ENCODE measurements at regions not wholly inside any gene's neighbourhood (a gene's known extent, or its start where the extent isn't known, plus 50 kb on each side); places are given as distances from the start of the nearest gene placed in this dataset.

GRCh38 chr20:41853806-41854205, 235.6 kb upstream of the CHD6 start:
- DNase-seq (ENCODE audit: low read depth, low spot score), result no peak
- in situ Hi-C loops (cut with HindIII; ENCODE audit: low sequenced_read_pairs), result no loop called here
- H3K4me3 ChIP-seq (ENCODE audit: low read depth, low read length), result no peak overlapping the region
- TF ChIP-seq CTCF (IDR thresholded peaks at IDR 0.05; ENCODE audit: low read depth, low read length), result no peak

GRCh38 chr20:41848180-41848579, 230.0 kb upstream of the CHD6 start:
- in situ Hi-C loops (cut with HindIII; ENCODE audit: low sequenced_read_pairs), result no loop called here
- no peak for DNase-seq (ENCODE audit: low read depth, low spot score)
- no peak overlapping the region for H3K4me3 ChIP-seq (ENCODE audit: low read depth, low read length)
- no peak for TF ChIP-seq CTCF (IDR thresholded peaks at IDR 0.05; ENCODE audit: low read depth, low read length)

GRCh38 chr20:41837669-41838224, 219.6 kb upstream of the CHD6 start:
- H3K4me3 ChIP-seq (ENCODE audit: low read depth, low read length), result no peak overlapping the region
- in situ Hi-C loops (cut with HindIII; ENCODE audit: low sequenced_read_pairs), result no loop called here
- no peak for DNase-seq (ENCODE audit: low read depth, low spot score)
- TF ChIP-seq CTCF (IDR thresholded peaks at IDR 0.05; ENCODE audit: low read depth, low read length), result no peak

- TF ChIP-seq CTCF (IDR thresholded peaks at IDR 0.05; ENCODE audit: low read depth, low read length), result no peak
- in situ Hi-C loops (cut with HindIII; ENCODE audit: low sequenced_read_pairs), result no loop called here
- no peak for DNase-seq (ENCODE audit: low read depth, low spot score)
- H3K4me3 ChIP-seq (ENCODE audit: low read depth, low read length), result no peak overlapping the region
These were observed 215.6 kb upstream of the CHD6 start for GRCh38 chr20:41833739-41834138.

- in situ Hi-C loops (cut with HindIII; ENCODE audit: low sequenced_read_pairs), result no loop called here
- no peak overlapping the region for H3K4me3 ChIP-seq (ENCODE audit: low read depth, low read length)
- no peak for DNase-seq (ENCODE audit: low read depth, low spot score)
- no peak for TF ChIP-seq CTCF (IDR thresholded peaks at IDR 0.05; ENCODE audit: low read depth, low read length)
These were observed 212.5 kb upstream of the CHD6 start for GRCh38 chr20:41830702-41831101.

- no peak for DNase-seq (ENCODE audit: low read depth, low spot score)
- in situ Hi-C loops (cut with HindIII; ENCODE audit: low sequenced_read_pairs), result no loop called here
- no peak overlapping the region for H3K4me3 ChIP-seq (ENCODE audit: low read depth, low read length)
- TF ChIP-seq CTCF (IDR thresholded peaks at IDR 0.05; ENCODE audit: low read depth, low read length), result no peak
These were observed 201.3 kb upstream of the CHD6 start for GRCh38 chr20:41819436-41819835.

GRCh38 chr20:41818991-41819390, 200.8 kb upstream of the CHD6 start:
- H3K4me3 ChIP-seq (ENCODE audit: low read depth, low read length), result no peak overlapping the region
- DNase-seq (ENCODE audit: low read depth, low spot score), result no peak
- in situ Hi-C loops (cut with HindIII; ENCODE audit: low sequenced_read_pairs), result no loop called here
- no peak for TF ChIP-seq CTCF (IDR thresholded peaks at IDR 0.05; ENCODE audit: low read depth, low read length)
